IPS-11a (cell line): ENCODE measurements at regions not wholly inside any gene's neighbourhood (a gene's known extent, or its start where the extent isn't known, plus 50 kb on each side); places are given as distances from the start of the nearest gene placed in this dataset.
"Not testable (repeated sequence)": the region's sequence is repeated elsewhere in the genome, so short reads cannot be mapped to it uniquely, and the experiment has no call there.

ENCODE experiments used
- H3K4me3 ChIP-seq: one replicate; pipeline ENCODE4 v1.5.1; 2013; ENCODE audit warnings: low read depth, low read length, control low read depth

- no peak overlapping the region for H3K4me3 ChIP-seq
Measured at GRCh38 chr5:28313953-28314352, 1275.6 kb upstream of the CDH9 start.

GRCh38 chr5:28313321-28313951 is 1275.0 kb upstream of the CDH9 start:
- no peak overlapping the region for H3K4me3 ChIP-seq

- no peak overlapping the region for H3K4me3 ChIP-seq
Measured at GRCh38 chr5:28310696-28311095, 1272.3 kb upstream of the CDH9 start.

GRCh38 chr5:28305891-28306290 is 1267.5 kb upstream of the CDH9 start:
- no peak overlapping the region for H3K4me3 ChIP-seq

DNA sequence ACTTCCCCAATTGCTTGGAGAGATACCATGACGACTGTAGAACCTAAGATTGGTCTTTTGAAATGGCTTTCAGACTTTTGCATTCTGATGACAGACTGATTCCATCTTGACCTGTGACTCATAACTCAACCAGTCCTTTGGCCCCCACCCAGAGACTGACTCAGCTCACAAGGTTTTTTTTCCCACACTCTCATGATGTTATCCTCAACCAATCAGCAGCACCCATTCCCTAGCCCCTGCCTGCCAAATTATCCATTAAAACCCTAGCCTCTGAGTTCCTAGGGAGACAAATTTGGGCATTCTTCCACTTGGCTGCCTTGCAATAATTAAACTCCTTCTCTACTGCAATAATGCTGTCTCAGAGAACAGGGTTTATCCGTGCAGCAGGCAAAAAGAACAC is 1263.3 kb upstream of the CDH9 start:
- no peak overlapping the region for H3K4me3 ChIP-seq

DNA sequence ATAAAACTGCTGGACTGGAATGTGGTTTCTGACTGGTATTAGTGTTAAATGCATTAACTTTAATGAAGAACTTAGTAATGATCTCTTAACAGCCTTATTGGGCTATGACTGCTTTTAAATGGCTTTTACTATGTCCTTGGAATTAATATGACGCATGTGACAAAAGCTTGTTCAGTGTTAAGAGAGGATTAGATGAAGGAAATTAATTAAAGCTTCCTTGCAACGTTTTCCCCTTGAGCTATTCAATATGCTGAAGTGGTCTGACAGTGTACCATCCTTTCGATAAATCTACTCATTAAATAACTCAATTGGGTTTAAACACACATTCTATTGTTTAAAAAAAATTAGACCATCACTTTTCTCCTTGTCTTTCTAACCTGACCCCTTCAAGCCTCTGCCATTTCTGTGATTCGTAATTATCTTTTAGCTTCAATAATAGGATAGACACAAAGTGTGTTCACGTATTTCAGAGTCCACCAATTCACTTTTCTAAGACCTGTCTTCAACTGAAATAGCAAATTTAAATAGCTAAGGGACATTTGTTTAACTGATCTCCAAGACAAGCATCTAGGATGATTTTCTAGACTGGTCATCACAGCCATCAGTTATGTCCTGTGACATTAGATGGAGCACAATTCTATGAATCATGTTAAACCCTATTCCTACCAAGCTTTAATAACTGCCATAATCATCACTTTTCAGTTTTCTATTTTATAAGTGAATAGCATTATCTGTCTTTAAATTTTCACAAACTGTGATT is 1258.0 kb upstream of the CDH9 start:
- H3K4me3 ChIP-seq, result no peak overlapping the region

DNA sequence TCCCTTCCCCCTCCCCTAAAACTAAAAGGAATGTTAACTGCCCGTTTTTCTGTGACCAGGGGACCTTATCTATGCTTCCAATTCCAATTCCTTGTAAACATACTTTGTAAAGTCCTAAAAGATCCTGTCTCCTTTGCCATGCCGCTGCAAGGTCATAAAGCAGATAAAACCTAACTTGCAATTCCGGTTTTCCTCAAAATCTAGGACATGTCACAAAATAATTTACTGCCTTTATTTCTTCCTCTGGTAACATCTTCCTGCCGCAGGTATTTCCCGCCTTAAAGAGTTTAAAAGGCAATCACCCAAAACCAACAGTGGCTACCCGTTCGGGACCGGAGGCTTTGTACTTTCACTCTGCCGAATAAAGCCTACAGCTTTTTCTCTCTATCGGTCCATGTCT is 1248.6 kb upstream of the CDH9 start:
- not testable (repeated sequence) for H3K4me3 ChIP-seq

DNA sequence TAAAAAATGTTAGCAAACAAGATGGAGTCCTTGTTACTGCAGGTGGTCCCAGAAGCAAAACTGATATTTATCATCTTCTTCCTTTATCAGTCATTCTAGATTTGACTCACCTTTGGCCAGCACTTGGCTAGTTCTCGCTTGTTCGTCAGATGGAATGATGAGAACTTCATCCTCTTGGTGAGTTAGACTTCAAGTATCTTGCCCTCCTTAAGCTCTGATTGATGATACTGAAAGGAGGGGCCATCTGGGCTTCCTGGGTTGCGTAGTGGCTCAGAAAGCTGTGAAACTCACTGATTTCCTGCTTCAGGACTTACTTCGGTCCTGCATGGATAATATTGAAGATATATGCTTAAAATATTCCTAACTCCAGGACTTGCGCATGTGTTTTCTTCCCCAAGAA is 1248.2 kb upstream of the CDH9 start:
- no peak overlapping the region for H3K4me3 ChIP-seq

GRCh38 chr5:28284788-28285187 is 1246.4 kb upstream of the CDH9 start:
- H3K4me3 ChIP-seq, result no peak overlapping the region

DNA sequence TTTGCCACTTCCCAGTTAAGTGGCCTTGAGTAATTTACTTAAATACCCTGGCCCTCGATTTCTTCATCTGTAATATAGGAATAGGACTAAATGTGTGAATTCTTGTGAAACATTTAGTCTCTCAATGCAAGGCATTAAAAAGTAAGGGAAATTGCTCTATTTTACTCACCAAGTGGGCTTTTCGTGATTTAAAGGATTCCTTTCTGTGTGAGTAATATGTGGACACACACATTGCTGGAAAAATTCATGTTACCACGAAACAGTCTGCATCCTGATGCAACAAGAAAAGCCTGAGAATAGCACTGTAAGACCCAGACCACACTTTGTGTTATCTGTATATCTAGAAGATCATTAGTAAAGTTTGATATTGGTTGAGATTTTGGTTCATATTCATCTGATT is 1243.0 kb upstream of the CDH9 start:
- H3K4me3 ChIP-seq, result no peak overlapping the region

GRCh38 chr5:28275931-28276330 is 1237.5 kb upstream of the CDH9 start:
- no peak overlapping the region for H3K4me3 ChIP-seq

GRCh38 chr5:28269978-28270377 is 1231.6 kb upstream of the CDH9 start:
- H3K4me3 ChIP-seq, result no peak overlapping the region

DNA sequence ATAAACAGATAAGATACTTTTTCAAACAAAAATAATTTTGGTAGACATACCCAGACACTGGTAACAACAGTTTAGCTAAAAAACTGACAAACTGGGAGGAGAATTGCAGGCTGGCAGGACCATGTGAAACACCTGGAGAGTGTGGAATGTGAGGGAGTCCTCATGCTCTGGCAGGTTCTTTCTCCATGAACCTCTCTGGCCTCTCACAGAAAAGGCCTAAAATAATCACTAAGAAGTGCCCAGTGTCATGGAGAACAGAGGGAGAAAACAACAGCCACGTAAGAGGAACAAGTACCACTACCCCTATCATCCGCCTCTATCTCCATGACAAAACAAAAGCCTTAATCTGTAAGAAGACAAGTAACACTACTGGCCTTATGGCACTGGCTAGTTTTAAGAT is 1227.5 kb upstream of the CDH9 start:
- no peak overlapping the region for H3K4me3 ChIP-seq

DNA sequence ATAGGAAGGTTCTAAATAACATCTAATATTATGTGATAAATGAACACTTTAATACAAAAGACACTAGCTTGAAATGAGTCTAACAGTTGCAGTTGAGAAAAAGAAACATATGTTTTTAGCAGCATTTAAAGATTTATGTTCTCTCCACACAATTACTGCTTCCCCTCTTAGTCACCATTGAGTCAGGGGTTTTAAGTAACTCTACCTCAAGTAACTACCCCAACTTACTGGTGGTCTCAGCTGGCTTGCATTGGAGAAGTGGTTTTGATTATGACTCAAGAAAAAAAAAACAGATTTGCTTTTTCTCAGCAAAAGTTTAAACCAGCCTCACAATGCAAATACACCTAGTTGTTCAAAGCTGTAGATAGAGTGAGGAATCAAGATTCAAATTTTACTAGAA is 1216.5 kb upstream of the CDH9 start:
- no peak overlapping the region for H3K4me3 ChIP-seq

- H3K4me3 ChIP-seq, result no peak overlapping the region
Measured at GRCh38 chr5:28253431-28253830, 1215.0 kb upstream of the CDH9 start.

GRCh38 chr5:28249771-28250415 is 1211.5 kb upstream of the CDH9 start:
- H3K4me3 ChIP-seq, result no peak overlapping the region

- H3K4me3 ChIP-seq, result no peak overlapping the region
Measured at GRCh38 chr5:28234356-28234968, 1196.1 kb upstream of the CDH9 start.

DNA sequence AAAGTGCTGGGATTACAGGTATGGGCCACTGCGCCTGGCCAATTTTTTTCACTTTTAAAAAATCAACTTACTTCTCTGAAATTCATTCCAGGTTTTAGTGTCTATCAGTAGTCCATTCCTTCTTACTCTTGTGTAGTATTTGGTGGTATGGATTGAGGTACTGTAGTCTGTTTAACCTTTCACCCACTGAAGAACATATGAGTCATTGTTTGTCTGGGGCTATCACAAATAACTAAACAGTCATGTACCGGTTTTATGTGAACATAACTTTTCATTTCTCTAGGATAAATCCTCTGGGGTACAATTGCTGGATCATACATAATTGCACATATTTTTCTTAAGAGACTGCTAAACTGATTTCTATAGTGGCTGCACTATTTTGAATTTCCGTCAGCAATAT is 1188.0 kb upstream of the CDH9 start:
- no peak overlapping the region for H3K4me3 ChIP-seq

GRCh38 chr5:28219539-28219938 is 1181.2 kb upstream of the CDH9 start:
- H3K4me3 ChIP-seq, result no peak overlapping the region

DNA sequence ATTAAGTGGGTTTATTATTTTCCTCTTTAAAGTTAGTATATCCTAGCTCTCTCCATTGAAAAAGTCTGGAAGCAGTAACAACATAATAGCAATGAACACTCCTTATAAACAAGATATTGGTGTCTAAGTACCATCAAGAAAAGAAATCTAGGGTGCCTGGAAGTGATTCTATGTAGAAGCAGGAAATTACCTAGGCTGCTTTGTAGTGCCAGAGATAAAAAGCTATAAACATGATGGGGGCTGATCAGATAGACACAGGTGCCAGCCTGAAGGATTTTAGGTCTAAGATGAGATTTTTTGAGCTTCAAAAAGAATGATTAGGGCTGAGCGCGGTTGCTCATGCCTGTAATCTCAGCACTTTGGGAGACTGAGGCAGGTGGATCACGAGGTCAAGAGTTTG is 1179.3 kb upstream of the CDH9 start:
- no peak overlapping the region for H3K4me3 ChIP-seq

DNA sequence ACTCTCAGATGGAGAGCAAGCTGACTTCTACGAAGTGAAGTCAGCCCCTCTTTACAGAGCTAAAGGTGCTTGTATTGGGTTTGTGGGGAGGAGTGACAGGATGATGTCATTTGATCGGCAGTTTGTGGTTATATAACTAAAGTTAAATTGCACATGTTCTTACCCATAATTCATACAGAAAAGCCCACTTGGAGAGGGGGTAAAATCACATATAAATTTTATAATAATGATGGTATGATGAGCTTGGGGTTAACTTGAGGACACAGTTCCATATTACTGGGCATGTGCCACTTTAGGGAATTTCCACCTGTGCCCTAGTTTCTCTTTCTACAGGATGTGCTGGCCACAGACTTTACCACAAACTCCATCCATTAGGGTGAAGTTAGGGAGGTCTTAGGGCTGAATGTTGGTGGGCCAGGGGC is 1178.6 kb upstream of the CDH9 start:
- H3K4me3 ChIP-seq, result no peak overlapping the region

DNA sequence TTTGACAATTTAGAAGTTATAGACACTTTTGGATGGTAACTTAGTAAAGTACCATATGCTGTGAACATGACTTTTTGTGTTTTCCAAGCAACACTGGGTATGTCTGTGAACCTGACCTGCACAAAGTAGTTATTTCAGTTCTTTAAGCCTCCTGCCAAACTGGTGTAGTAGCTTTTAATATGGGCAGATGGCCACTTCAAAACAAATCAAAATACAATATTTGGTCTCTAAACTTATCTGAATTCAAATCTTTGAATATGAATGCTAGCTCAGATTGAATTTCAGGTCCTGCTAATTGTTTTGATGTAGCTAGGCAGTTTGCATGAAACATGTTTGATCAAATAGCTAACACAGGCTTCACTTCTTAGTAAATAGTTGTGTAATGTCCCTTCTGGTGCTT is 1176.7 kb upstream of the CDH9 start:
- H3K4me3 ChIP-seq, result no peak overlapping the region
